ENCODE measurements at regions not wholly inside any gene's neighbourhood (a gene's known extent, or its start where the extent isn't known, plus 50 kb on each side); places are given as distances from the start of the nearest gene placed in this dataset.
A peak's percentile ranks its signal among the peaks of the same experiment; 100 is the strongest.

- DNase-seq: no peak
Measured at GRCh38 chr14:76924371-76925096, 98.3 kb downstream of the LRRC74A start.

- DNase-seq: no peak
Measured at GRCh38 chr14:76923431-76924370, 97.5 kb downstream of the LRRC74A start.

- DNase-seq: peak in 1 of 2 donors; percentile 24
Measured at GRCh38 chr14:76922584-76922983, 96.4 kb downstream of the LRRC74A start.

- no peak for DNase-seq
Measured at GRCh38 chr14:76922092-76922491, 95.9 kb downstream of the LRRC74A start.

- no peak for DNase-seq
Measured at GRCh38 chr14:76921088-76921399, 94.8 kb downstream of the LRRC74A start.

- peak in 1 of 2 donors; percentile 22 for DNase-seq
Measured at GRCh38 chr14:76920331-76921087, 94.3 kb downstream of the LRRC74A start.

- DNase-seq: peak in 1 of 2 donors; percentile 90
Measured at GRCh38 chr14:76919431-76920330, 93.5 kb downstream of the LRRC74A start.
